ENCODE measurements at regions not wholly inside any gene's neighbourhood (a gene's known extent, or its start where the extent isn't known, plus 50 kb on each side); places are given as distances from the start of the nearest gene placed in this dataset.

DNA sequence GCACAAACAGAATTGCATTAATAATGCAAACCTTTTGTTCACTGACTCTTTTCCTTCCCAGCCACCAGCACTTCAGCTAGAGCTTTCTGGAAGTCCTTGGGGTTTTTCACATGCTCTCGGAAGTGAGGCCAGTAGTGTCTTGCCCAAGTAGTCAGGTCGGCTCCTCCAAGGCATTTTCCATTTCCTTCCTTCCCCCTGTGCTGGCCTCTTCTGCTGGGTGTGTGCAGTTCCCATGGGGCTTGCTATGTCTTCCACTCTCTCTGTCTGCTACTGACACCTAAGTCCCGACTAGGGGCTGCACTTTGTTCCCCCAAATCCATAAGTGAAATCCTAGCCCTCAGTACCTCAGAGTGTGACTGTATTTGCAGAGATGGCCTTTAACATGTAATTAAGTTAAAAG is 175.6 kb upstream of the BMPER start:
- no peak for DNase-seq

DNA sequence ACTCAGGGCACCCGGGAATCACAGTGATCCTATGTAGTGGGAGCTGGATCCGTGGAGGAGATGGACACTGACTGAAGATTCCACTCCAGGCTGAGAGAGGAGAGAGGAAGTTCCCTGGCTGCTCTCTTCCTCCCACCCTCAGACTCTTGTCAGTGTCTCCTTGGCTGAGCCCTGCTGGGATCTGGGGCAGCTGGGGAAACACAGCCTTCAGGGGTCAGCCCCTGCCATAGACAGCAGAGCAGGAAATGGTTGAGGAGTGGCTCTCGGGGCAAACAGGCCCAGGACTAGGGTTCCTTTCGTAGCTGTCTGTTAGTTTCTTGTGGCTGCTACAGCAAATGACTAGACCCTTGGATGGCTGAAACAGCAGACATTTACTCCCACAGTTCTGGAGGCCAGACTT is 174.4 kb upstream of the BMPER start:
- no peak for DNase-seq

DNA sequence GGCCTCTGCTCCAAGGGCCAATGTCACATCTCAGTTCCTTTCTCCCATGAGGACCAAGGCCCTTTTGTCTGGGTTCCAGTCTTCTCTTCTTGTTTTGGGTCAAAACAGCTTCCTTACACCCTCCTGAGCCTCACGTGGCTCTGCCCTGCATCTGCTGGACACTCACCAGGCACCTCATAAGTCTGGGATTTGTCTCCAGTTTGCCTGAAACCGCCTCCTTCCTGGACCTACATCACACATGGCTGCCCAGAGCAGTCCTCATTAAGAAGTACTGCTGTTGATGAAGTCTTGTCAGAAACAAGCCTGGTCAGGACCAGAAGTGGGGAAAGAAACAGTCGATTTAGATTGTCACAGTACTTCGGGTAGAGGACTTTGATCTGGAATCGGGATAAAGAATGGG is 173.4 kb upstream of the BMPER start:
- no peak for DNase-seq

DNA sequence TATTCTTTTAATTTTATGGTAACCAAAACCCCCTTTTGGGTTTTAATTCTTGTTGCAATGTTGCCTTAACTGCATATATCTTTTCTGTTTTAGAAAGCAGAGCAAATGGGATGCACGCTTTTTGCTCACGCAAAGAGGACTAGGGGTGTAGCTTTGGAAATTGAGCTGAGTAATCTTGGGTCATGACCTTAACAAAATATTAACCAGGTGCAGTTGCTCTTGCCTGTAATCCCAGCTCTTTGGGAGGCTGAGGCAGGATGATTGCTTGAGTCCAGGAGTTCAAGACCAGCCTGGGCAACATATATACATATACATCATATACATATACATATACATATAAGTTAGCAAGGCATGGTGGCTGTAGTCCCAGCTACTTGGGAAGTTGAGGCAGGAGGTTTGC is 172.9 kb upstream of the BMPER start:
- no peak for DNase-seq

DNA sequence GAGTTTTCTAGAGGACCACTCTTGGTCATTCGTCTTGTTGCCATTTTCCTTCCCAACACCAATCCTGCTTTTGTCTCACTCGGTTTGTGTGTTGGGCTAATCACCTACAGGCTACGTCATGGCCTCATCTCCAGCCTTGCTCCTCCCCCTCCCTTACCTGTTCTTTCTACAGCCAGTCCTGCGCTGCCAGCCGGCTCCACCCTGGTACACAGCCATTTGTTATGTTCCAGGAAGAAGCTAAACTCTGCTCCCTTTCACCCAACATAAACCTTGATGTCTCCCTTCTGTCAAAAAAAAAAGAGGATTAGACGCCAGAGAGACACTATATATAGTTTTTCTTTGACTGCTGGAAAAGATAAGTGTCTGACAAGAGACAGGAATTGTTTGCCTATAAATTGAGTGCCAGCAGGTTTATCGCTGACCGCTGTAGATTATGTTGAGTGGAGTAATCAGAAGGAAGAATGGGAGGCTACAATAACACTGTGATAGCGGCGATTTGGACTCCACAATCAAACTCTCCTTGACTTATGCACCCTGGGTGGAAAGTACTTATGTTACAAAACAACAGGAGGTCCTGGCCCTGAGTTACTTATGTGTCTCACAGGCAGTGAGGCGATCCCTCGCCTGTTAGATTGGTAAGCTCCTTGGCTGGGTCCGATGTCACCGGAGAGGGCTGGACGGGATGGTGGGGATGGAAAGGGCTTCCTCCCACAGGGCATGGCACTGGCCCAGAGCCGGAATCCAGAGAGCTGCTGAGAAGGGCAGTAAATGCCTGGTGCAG is 171.3 kb upstream of the BMPER start:
- DNase-seq, result no peak

DNA sequence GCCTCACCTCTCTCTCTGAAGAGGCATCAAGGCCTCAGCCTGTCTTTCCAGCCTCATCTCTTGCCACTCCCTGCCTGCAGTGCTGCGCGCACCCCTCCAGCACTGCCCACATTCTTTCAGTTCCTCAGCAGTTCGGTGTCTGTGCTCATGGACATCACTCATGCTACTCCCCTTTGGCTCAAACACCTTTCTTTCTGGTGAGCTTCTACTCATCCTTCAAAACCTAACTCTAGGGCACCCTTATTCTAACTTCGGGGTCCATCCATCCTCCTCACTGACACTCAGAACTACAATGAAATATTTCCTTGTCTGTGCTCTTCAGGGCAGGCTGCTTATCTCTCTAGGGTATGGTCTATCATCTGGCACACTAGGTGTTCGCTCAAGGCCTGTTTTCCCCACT is 169.9 kb upstream of the BMPER start:
- no peak for DNase-seq

DNA sequence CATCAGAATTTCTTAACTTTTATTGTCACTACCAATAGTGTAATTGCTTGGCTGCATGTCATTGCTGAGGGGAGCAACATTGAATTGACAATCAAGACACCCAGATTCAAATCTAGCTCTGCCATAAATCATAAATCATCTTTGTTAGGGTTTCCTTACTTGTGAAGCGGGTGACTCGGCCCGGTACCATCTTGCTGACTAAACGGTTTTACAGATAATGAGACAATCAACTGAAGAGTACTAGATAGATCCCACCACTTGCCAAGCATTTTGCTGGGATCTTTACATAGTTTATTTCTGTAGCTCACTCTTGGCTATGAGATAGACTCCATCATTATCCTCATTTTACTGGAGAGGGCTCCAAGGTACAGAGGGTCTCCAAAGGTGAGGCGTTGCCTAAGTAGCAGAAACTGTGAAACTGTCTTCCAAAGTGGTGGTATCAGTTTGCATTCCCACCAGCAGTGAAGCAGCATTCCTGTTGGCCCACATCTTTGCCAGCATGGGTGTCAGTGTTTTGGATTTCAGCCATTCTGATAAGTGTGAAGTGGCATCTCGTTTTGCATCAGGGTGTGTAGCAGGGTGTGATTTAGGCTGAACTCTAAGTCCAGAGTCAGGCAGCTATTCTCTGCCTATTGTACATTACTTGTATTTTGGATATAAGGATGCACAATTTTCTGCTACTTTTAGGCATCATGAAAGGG is 168.7 kb upstream of the BMPER start:
- DNase-seq, result no peak

DNA sequence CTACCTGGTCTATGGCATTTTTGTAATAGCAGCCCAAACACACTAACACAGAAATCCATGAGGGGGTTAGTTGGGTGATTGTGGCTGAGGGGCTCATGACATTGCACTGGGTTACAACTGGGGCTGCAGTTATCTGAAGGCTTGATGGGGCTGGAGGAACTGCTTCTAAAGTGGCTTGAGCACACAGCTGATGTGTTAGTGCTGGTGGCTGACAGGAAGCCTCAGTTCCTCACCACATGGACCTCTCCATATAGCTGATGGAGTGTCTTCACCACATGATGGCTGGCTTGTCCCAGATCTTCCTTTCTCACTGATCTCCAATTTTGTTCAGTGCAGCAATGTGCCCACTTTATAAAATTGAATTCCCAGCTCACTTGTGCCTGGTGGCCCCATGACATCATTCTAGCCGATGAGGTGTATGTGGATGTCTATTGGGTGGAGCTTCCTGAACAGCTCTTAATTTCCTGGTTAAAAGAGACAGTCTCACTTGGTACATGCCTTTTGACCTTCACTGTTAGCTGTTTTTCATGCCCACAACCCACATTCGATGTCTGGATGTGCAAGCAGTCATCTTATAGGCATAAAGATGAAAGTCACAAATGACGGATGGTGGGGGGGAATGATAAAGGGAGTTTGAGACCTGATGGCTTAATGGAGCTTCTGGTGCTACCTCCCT is 166.9 kb upstream of the BMPER start:
- no peak for DNase-seq

DNA sequence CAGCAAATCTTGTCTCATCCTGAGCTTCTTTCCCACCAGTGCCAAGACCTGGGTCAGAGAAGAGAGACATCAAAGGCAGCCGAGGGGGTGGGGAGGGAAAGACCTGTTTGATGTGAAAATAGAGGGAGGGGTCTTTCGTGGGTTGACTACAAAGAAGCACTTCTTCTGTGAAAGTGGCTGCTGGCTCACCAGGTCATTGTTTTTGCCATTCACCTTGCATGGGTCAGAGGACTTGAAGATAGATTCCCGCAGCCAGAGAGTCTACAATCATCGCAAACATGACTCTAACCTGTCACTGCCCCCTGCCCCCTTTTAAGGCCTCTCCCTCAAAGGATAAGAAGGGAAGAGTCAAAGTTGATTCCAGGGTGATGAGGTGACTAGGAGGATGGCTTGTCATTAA is 166.1 kb upstream of the BMPER start:
- no peak for DNase-seq

DNA sequence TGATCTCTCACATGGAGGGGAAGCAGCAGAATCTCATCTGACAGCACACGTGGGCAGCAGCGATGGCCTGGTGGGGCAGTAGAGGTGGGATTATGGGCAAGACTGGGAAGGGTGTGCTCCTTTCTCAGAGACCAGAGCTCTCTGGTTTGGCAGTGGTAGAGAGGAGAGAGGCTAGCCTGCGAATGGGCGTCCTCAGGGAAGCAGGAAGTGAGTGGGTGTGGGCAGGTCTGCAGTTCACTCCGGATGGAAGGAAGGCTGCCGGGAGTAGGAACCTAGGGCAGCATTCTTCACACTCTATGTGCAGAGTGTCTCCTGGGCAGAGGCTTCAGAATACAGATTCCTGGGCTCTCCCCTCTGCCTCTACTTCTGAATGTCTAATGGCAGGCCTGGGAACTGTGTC is 162.8 kb upstream of the BMPER start:
- no peak for DNase-seq

DNA sequence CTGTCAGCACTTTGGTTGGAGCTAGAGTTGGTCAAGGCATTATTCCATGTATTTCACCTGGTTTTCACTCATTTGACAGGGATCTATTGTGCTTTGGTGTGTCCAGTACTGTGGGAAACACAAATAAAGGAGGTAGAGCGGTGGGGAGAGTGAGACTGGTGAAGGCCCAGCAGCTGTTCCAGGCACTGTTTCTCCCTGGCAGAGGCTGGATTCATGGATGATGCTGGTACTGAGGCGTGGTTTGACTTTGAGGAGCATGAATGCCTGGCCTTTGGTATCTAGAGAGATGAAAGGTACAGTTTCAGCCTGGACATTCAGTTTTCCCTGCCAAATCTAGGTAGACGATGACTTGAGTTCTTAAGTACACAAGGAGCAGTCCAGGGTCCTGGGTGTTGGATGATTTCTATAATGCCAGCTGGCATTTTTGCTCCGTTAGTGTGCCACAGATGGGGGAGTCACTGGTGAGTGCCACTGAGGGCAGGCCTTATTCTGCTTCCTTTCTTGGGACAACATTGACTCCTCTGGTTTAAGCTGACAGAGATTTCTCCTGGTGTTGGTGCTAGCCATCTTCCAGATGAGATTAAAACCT is 162.2 kb upstream of the BMPER start:
- no peak for DNase-seq

DNA sequence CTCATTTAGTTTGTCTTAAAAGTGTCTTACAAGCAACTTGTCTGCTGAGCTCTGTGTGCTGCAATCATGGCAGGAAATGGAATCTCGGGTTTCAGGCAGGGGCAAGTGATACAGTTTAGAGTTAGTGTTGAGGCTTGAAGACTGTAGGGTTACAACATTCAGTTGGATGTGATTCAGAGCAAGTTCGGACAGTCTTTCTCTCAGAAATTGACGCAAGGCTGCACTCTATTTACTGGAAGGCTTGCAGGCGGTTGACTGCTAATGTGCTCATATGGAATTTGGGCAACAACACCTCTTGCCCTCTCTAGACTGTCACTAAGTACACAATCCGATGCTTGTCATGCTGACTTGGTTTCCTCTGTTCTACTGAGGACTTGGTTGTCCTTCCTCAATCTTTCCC is 161.7 kb upstream of the BMPER start:
- DNase-seq, result no peak

DNA sequence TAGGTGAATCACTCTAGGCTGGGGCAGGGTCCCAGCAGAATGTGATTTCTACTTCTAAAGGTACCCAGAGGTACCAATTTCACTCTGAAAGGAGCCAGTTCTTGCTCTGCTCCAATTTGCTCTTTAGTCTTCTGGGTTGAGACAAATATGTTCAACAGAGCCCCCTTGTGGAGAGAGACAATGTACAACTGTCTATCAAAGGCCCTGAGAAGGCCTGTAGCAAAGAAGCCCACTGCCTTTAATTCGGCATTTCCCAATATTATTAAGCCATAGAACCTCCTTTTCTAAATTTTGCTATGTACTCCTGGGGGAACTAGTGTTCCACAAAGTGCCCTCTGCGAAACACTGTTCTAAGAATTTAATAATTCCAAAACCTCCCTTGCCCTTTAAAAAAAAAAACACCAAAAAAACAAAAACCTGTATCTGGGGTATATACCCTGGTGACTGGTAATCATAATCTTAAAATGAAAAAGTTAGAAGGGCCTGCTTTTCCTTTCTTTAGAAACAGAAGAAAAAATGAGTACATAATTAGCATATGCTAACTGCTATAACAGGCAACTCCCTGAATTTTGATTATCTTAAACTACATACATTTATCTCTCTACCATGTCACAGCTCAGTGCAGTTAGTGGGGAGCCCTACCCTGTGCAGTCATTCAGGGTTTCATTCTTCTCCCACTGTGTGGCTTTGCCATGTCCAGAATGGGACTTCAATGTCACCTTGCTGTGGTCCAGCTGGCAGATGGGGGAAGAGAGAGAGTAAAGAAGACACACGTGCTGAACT is 160.9 kb upstream of the BMPER start:
- DNase-seq, result no peak

DNA sequence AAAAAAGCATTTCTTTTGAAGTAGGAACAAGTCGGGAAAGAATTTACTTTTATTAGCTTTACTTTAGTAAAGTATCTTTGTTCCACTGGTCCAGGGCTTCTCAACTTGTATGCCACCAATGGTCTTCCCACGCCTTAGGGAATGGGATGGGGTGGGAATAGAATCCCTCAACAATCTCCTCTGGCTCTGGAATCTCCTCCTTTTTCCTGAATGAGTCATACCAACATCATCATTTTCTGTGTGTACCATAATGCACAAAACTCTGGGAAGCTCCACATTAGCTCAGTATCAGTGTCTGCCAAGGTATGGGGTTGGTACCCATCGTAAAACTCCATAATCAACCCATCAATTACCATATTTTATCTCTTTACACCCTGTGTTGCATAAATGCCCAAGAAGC is 159.4 kb upstream of the BMPER start:
- no peak for DNase-seq

DNA sequence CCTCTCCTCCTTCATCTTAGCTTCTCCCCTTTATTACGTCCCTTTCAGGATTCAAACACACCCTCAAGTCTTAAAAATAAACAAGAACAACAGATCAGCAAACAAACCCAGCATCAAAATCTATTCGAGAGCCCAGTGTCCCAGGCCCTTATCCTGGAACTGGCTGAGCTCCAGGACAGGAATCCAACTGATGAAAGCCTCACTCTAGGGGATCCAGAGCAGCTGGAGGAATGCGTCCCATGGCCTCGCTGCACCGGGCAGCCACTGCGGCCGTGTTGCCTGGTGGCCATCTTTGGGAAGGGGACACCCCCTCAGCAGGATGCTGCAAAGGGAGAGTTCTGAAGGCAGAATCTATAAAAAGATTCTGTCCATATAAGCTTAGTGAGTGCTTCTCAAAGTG is 156.5 kb upstream of the BMPER start:
- DNase-seq, result no peak

DNA sequence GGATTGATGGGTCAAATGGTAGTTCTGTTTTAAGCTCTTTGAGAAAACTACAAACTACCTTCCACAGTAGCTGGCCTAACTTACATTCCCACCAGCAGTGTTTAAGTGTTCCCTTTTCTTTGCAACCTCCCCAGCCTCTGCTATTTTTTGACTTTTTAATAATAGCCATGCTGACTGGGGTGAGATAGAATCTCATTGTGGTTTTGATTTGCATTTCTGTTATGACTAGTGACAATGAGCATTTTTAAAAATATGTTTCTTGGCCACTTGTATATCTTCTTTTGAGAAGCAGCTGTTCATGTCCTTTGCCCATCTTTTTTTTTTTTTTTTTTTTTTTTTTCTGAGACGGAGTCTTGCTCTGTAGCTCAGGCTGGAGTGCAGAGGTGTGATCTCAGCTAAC is 155.2 kb upstream of the BMPER start:
- DNase-seq, result no peak

DNA sequence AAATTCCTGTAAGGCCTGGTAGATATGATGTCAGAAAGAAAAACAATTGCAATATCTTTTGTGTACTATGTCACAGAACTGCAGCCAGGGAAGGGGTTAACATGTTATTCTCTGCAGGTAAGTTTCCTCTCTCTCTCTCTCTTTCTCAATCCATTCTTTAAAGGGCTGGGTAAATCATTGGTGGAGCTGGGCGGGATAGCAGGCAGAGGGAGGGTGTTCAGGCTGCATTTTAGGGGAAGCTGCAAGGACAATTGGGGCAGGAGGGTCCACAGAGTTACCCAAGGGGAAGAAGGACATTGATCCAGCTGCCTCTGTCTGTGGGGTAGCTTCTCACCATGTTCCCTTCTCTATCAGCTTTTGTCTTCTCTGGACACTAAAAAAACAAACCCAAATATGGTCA is 153.9 kb upstream of the BMPER start:
- DNase-seq, result no peak

DNA sequence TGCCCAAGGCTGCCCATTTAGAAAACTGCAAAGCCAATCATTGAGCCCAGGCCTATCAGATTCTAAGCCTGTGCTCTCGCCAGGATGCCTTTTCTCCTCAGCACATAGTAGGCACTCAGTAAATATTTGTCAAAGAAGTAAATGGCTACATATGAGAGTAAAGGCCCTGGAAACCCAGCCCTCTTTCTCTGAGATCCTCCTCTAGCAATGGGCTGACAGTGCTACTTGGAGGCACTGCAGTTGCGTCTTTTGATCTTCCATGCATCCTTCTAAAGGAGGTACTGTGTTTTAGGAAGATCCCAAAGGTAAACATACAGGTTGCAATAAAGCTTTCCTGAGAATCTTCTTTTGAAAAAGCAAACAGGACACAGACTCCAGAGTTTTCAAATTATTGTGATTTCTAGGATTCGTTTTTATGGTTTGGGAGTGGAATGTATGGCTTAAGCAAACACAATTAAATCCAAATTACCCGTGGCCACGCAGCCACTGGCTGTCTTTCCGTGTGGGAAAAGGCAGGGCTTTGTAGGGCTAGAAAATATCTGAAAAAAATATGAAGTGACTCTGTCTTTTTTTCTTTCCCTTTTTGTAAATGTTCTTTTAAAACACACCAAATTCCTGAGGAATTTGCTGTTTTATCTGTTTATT is 151.3 kb upstream of the BMPER start:
- no peak for DNase-seq

DNA sequence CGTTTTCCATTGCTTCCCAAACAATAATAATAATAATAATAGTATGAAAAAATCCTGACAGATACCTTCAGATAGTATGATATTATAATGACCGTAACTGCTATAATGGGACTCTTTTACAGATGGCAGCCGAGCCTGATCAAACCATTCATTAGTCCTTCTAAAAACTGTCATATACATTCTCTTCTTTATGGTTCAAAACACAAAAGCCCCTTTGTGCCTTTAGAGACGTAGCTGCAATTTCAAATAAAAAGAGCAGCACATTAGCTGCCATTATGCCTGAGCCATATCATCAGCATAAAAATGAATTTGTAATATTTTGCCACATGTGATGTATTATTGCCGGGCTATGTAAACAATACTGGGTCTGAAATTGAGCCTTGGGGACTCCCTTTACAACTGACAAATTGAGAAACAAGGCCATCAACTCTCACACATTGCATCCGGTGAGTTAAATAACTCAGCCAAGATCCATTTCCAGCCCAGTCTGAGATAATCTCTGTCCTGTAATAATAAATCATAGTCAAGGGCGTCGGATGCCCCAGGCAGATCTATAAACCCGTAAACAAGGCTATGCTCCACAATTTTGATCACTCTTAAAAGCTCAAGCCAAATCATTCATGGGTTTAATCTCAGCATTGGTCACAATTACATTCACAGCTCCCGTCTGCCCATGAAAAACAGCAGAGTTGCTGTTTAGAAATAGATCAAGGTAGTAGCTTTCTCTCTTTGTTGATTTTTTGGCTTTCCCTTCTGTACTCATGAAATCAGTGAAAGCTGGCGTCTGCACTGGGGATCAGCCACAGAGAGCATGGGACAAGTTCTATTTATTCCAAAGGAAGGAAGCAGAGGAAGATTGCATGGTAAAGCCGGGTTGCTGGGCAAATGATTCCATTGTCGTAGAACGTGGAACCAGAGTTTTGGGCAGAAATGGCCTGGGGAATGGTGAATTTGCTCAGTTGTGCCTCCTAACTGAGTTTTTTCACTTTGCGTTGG is 150.1 kb upstream of the BMPER start:
- DNase-seq, result no peak

DNA sequence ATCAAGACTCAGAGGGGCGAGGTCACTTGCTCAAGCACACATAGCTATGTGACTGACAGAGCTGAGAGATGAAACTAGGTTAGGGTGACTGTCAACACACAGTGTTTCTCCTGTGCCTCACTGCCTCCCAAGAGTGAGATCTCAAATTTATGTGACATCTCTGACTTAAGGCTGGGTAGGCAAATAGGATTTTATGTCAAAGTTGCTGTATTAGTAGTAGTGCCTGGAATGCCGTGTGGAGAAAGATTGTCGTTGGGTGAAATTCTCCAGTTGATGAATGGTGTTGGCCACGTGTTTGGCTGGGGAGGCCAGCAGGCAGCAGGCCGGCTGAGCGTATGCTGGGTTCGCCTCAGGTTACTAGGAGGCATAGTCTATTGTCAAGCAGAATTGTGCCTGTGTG is 148.3 kb upstream of the BMPER start:
- no peak for DNase-seq

DNA sequence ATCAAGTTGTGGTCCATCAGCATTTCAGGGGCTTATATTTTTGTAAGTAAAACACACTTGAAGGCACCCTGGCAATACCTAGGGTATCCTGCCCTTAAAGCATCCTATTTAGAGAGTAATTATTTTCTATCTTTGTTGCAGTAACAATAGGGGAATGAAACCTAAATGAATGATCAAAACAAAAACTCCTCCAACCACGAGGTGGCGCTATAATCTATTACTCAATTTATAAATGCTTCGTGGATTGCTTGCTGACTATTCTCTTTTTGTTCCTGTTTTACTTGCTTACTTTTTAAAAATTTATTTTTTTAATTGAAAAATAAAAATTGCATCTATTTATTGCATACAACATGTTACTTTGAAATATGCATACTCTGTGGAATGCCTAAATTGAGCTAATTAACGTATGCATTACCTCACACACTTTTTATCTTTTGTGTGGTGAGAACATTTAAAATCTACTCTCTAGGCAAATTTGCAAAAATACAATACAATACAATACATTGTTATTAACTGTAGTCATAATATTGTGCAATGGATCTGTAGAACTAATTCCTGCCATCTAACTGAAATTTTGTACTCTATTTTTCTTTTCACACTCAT is 147.7 kb upstream of the BMPER start:
- no peak for DNase-seq

Data from DMS79 treated with DMSO at 0.1 percent for 48 hours (cell line).